ENCODE measurements at regions not wholly inside any gene's neighbourhood (a gene's known extent, or its start where the extent isn't known, plus 50 kb on each side); places are given as distances from the start of the nearest gene placed in this dataset.

GRCh38 chr1:233549404-233549803, 64.5 kb upstream of the KCNK1 start:
- Mint-ChIP-seq H3K27ac (no peak overlapping the region), H3K36me3 (ENCODE audit: low read depth) (no peaks in the 10 kb centered on the region), H3K27me3 (peaks cover 13% of the 10 kb centered on the region), H3K4me3 (no peak overlapping the region), H3K9me3 (no peaks in the 10 kb centered on the region), H3K4me1 (no peaks in the 10 kb centered on the region)
- CTCF ChIA-PET: no interaction called here
- POLR2A ChIA-PET: no interaction called here
- no peak for DNase-seq

- H3K27me3 Mint-ChIP-seq: peaks cover 9% of the 10 kb centered on the region
- ChIA-PET POLR2A (no interaction called here), CTCF (no interaction called here)
- H3K36me3 Mint-ChIP-seq (ENCODE audit: low read depth): no peaks in the 10 kb centered on the region
- H3K27ac Mint-ChIP-seq: no peak overlapping the region
- no peak overlapping the region for H3K4me3 Mint-ChIP-seq
- no peaks in the 10 kb centered on the region for H3K4me1 Mint-ChIP-seq
- H3K9me3 Mint-ChIP-seq: no peaks in the 10 kb centered on the region
- no peak for DNase-seq
Observed at GRCh38 chr1:233549917-233550316, 64.0 kb upstream of the KCNK1 start.

- H3K36me3 Mint-ChIP-seq (ENCODE audit: low read depth): no peaks in the 10 kb centered on the region
- H3K4me3 Mint-ChIP-seq: no peak overlapping the region
- CTCF ChIA-PET: no interaction called here
- no peak overlapping the region for H3K27ac Mint-ChIP-seq
- H3K4me1 Mint-ChIP-seq: no peaks in the 10 kb centered on the region
- no peaks in the 10 kb centered on the region for H3K9me3 Mint-ChIP-seq
- H3K27me3 Mint-ChIP-seq: peaks cover 11% of the 10 kb centered on the region
- POLR2A ChIA-PET: no interaction called here
- DNase-seq: no peak
Observed at GRCh38 chr1:233554037-233554436, 59.9 kb upstream of the KCNK1 start.

- H3K27me3 Mint-ChIP-seq: peaks cover 24% of the 10 kb centered on the region
- POLR2A ChIA-PET: no interaction called here
- CTCF ChIA-PET: no interaction called here
- no peak for DNase-seq
- peaks cover 19% of the 10 kb centered on the region for H3K9me3 Mint-ChIP-seq
- no peak overlapping the region for H3K4me3 Mint-ChIP-seq
- H3K36me3 Mint-ChIP-seq (ENCODE audit: low read depth): peaks cover 10% of the 10 kb centered on the region
- no peak overlapping the region for H3K27ac Mint-ChIP-seq
- no peaks in the 10 kb centered on the region for H3K4me1 Mint-ChIP-seq
Observed at GRCh38 chr1:233561708-233562426, 52.0 kb upstream of the KCNK1 start.

Data from activated CD4-positive, alpha-beta memory T cell treated with anti-CD3 and anti-CD28 coated beads, Interleukin-2, amount 10 ng/mL, durations not matched to agents 7 days and 5 days (primary cell).